Smooth muscle cell (in vitro differentiated cells): ENCODE measurements at regions not wholly inside any gene's neighbourhood (a gene's known extent, or its start where the extent isn't known, plus 50 kb on each side); places are given as distances from the start of the nearest gene placed in this dataset.

Experiments used
- DNase-seq: peaks from one replicate; lab custom pipeline; 2025; ENCODE audit not compliant: unreplicated experiment; lab: John Stamatoyannopoulos, UW
- H2AFZ ChIP-seq: fragments of 200-600 bp; sonication (generic); 2 replicates; pipeline ENCODE4 v1.6.0; 2016; ENCODE audit warnings: antibody characterized with exemption, low read depth, mild to moderate bottlenecking
- H3F3A ChIP-seq: fragments of 200-600 bp; sonication (generic); 2 replicates; pipeline ENCODE4 v1.6.0; 2017; ENCODE audit warnings: antibody characterized with exemption, low read depth
- H3K27ac ChIP-seq: fragments of 200-600 bp; sonication (generic); 2 replicates; pipeline ENCODE4 v1.5.1; 2016; ENCODE audit warnings: low read depth, mild to moderate bottlenecking
- H3K27me3 ChIP-seq: fragments of 200-600 bp; sonication (generic); 2 replicates; pipeline ENCODE4 v1.6.1; 2016; ENCODE audit warnings: low read depth, mild to moderate bottlenecking
- H3K36me3 ChIP-seq: fragments of 200-600 bp; sonication (generic); 2 replicates; pipeline ENCODE4 v1.5.1; 2016; ENCODE audit warnings: low read depth
- H3K4me1 ChIP-seq: fragments of 200-600 bp; sonication (generic); 2 replicates; pipeline ENCODE4 v1.5.1; 2016; ENCODE audit warnings: low read depth
- H3K4me2 ChIP-seq: fragments of 200-600 bp; sonication (generic); 2 replicates; pipeline ENCODE4 v1.6.0; 2016; ENCODE audit warnings: mild to moderate bottlenecking
- H3K4me3 ChIP-seq: fragments of 200-600 bp; sonication (generic); 2 replicates; pipeline ENCODE4 v1.5.1; 2016; ENCODE audit warnings: mild to moderate bottlenecking
- H3K79me2 ChIP-seq: fragments of 200-600 bp; sonication (generic); 2 replicates; pipeline ENCODE4 v1.6.0; 2016; ENCODE audit warnings: low read depth, mild to moderate bottlenecking
- H3K9ac ChIP-seq: fragments of 200-600 bp; sonication (generic); 2 replicates; pipeline ENCODE4 v1.6.0; 2016; ENCODE audit warnings: low read depth
- H3K9me3 ChIP-seq: fragments of 200-600 bp; sonication (generic); replicated peaks from 2 replicates; pipeline ENCODE4 v1.5.1; 2016; ENCODE audit warnings: low read depth
- H4K20me1 ChIP-seq: fragments of 200-600 bp; sonication (generic); 2 replicates; pipeline ENCODE4 v1.6.0; 2016; ENCODE audit warnings: low read depth
- WGBS: methylation state at CpG from one replicate; pipeline ENCODE4 v1.1.7; 2016; ENCODE audit warnings: low lambda C conversion rate; 5-methylcytosine and 5-hydroxymethylcytosine counted together
- TF ChIP-seq, protein P1 (sequence below): fragments of 200-600 bp; sonication (generic); IDR thresholded peaks from 2 replicates; pipeline ENCODE4 v1.5.1; 2017; ENCODE audit warnings: borderline replicate concordance, mild to moderate bottlenecking, antibody characterized with exemption; ENCODE audit not compliant: insufficient read depth, poor library complexity, severe bottlenecking

DNA sequence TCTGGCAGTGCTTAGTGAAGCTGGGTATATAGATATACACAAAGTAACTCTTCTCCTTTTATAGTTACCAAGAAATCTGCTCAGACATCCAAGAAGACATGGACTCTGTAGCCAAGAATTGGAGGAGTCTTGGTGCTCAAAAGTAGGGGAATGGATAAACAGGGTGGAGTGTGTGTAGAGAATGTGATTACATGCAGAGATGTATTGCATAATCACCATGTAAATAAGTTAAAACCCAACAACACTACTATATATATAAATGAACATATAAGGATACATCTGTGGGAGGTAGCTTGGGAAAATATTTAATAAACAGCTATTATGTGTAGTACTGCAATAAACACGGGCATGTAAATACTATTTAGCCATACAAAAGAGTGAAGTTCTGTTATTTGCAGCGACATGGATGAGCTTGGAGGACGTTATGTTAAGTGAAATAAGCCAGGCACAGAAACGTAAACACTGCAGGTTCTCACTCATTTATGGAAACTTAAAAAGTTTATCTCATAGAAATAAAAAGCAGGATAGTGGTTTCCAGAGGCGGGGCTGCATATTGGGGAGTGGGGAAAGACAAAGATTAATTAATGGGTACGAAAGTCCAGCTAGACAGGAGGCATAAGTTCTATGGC, 207.5 kb downstream of the TENT4A start:
- Histone ChIP-seq H3K27me3 (no peaks in the 10 kb centered on the region), H3F3A (no peaks in the 10 kb centered on the region), H2AFZ (no peak overlapping the region), H3K79me2 (no peaks in the 10 kb centered on the region), H3K9me3 (no peaks in the 10 kb centered on the region), H4K20me1 (no peaks in the 10 kb centered on the region), H3K36me3 (no peaks in the 10 kb centered on the region), H3K4me1 (no peaks in the 10 kb centered on the region), H3K27ac (no peak overlapping the region), H3K9ac (no peak overlapping the region), H3K4me2 (no peak overlapping the region), H3K4me3 (no peak overlapping the region)
- 74% methylated on average over 6 of the region's 6 CpGs for WGBS
- TF ChIP-seq, protein P1, sequence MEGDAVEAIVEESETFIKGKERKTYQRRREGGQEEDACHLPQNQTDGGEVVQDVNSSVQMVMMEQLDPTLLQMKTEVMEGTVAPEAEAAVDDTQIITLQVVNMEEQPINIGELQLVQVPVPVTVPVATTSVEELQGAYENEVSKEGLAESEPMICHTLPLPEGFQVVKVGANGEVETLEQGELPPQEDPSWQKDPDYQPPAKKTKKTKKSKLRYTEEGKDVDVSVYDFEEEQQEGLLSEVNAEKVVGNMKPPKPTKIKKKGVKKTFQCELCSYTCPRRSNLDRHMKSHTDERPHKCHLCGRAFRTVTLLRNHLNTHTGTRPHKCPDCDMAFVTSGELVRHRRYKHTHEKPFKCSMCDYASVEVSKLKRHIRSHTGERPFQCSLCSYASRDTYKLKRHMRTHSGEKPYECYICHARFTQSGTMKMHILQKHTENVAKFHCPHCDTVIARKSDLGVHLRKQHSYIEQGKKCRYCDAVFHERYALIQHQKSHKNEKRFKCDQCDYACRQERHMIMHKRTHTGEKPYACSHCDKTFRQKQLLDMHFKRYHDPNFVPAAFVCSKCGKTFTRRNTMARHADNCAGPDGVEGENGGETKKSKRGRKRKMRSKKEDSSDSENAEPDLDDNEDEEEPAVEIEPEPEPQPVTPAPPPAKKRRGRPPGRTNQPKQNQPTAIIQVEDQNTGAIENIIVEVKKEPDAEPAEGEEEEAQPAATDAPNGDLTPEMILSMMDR, result no peak
- no peak for DNase-seq

DNA sequence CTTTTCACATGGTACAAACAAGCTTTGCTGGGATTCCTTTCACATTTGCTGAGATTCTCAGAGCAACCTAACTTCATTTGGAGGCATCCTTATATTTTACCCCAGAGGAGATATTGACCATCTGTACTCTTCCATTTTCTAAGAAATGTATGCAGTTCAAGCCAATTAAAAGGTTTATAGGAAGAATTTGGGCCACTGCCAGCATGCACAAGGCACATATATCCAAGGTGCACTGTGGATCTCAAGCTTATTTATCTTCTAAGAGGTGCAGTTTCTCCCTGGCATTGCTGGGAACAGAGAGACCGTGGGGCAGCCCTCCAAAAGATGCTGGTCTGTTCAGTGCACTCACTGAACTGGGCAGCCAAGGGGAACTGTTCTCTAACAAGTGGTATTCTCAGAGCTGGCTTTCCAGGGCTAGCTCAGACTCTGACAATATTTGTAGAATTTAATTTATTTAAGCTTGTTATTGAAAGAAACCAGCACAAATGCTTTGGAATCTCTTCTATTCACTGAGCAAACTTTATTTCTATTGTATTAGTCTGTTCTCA, 213.3 kb downstream of the TENT4A start:
- Histone ChIP-seq H3K27ac (no peak overlapping the region), H2AFZ (no peak overlapping the region), H3K4me2 (no peak overlapping the region), H3F3A (no peaks in the 10 kb centered on the region), H3K9ac (no peak overlapping the region), H4K20me1 (no peaks in the 10 kb centered on the region), H3K4me1 (no peaks in the 10 kb centered on the region), H3K36me3 (no peaks in the 10 kb centered on the region), H3K79me2 (no peaks in the 10 kb centered on the region), H3K9me3 (no peaks in the 10 kb centered on the region), H3K27me3 (no peaks in the 10 kb centered on the region), H3K4me3 (no peak overlapping the region)
- 88% methylated on average over 1 of the region's 1 CpG for WGBS
- DNase-seq, result no peak
- TF ChIP-seq, protein P1, result no peak

DNA sequence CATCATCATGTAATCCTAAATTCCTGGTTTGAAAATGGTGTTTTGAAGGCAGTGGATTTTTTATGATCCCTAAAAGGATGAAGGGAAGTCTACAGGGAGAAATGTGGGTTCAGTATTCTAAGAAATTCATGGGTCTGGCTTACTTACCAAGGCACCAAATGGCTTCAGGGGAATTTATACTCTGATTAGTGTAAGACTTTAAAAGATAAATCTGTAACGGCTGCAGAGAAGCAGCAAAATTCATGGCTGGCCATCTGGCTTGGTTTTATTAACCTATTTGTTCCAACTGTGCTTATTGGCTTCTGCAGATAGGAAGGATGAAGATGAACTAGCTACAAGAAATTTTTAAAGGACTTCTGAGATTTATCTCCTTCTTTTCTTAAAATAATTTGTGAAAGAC, 222.8 kb downstream of the TENT4A start:
- Histone ChIP-seq H3K36me3 (no peaks in the 10 kb centered on the region), H3K27ac (no peak overlapping the region), H3K9me3 (no peaks in the 10 kb centered on the region), H2AFZ (no peak overlapping the region), H3K4me1 (no peaks in the 10 kb centered on the region), H3K79me2 (no peaks in the 10 kb centered on the region), H3K9ac (no peak overlapping the region), H3K4me3 (no peak overlapping the region), H3K4me2 (no peak overlapping the region), H3F3A (no peaks in the 10 kb centered on the region), H3K27me3 (peaks cover 6% of the 10 kb centered on the region), H4K20me1 (no peaks in the 10 kb centered on the region)
- 29% methylated on average over 1 of the region's 1 CpG for WGBS
- no peak for DNase-seq
- TF ChIP-seq, protein P1, result no peak

DNA sequence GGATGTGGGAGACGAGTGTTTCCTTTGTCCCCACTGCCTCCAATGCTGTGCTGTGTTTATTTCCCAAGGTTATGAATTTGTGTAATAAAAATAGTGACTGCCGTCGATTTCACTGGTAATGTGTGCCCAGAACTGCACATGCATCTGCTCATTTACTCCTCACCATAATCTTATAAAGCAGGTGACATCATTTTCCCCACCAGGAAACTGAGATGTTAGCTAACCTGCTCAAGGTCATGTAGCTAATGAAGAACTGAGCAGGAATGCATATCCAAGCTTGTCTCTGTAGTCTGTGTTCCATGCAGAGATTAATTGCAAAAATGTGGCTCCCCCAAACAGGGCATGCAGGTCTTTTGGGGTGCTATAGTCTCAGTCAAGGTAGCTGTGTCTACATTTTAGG, 224.4 kb downstream of the TENT4A start:
- Histone ChIP-seq H3K4me2 (no peak overlapping the region), H3K79me2 (no peaks in the 10 kb centered on the region), H3K9ac (no peak overlapping the region), H3K27ac (no peak overlapping the region), H3K36me3 (no peaks in the 10 kb centered on the region), H3F3A (no peaks in the 10 kb centered on the region), H4K20me1 (no peaks in the 10 kb centered on the region), H2AFZ (no peak overlapping the region), H3K4me1 (no peaks in the 10 kb centered on the region), H3K27me3 (peaks cover 6% of the 10 kb centered on the region), H3K4me3 (no peak overlapping the region), H3K9me3 (no peaks in the 10 kb centered on the region)
- DNase-seq, result no peak
- TF ChIP-seq, protein P1, result no peak
- 84% methylated on average over 3 of the region's 3 CpGs for WGBS
